GM21515 (cell line): ENCODE measurements at regions not wholly inside any gene's neighbourhood (a gene's known extent, or its start where the extent isn't known, plus 50 kb on each side); places are given as distances from the start of the nearest gene placed in this dataset.
"Not testable (repeated sequence)": the region's sequence is repeated elsewhere in the genome, so short reads cannot be mapped to it uniquely, and the experiment has no call there.

Source experiments
- ATAC-seq: cut with Tn5 transposase; IDR thresholded peaks from one replicate; pipeline ENCODE4 v1.9.1; 2021; ENCODE audit not compliant: unreplicated experiment

DNA sequence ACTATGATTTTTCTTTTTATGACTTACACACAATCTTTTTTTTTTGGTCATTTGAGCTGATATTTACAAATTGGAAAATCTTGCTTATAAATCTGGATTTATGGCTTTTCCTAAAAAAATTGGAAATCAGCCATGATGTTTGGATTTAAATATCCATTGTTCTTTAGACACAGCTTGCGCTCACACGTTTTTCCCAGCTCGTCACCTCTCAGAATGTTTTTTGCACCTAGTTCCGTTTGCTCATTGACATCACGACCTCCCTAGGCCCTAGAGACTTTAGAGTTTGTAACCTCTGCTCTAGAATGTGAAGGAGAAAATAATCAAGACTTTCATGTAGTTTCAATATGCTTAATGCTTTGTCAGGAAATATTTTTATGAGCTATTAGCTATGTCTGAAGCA lies 930.5 kb downstream of the TLE4 start:
- no peak for ATAC-seq

DNA sequence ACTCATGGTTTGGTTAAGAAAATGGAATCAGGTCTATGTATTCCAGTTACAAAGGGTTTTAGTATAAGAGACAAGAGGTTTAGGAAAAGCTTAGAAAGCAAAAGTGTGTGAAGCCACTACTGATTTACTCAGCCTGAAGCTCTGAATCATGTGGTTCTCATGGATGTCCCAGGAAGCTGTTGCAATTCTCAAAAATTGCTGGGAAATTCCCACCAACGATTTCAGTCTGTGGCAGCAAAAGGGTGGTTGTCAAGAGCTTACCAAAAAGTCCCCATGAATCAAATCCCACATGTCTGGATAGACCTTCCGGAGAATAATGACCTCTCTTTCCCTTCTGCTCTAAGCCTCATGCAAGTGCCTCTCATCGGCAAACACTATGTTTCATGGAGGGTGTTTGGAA lies 929.9 kb downstream of the TLE4 start:
- no peak for ATAC-seq

DNA sequence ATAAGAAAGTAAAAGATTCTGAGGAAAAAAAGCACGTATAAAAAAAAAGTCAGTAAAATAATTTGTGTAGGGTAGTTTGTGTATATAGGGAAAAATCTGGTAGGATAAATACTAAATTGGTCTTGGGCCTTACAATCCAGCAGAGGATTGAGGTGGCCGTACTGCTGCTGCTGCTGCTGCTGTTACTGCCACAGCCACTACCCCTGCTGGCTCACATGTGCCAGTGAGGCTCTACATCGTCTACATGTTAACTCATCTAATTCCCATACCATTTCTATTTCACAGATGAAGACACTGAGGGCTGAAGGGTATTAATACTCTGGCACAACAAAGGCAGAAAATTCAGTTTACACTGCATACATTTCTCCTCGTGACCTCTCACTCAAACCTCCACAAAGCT lies 928.5 kb downstream of the TLE4 start:
- no peak for ATAC-seq

DNA sequence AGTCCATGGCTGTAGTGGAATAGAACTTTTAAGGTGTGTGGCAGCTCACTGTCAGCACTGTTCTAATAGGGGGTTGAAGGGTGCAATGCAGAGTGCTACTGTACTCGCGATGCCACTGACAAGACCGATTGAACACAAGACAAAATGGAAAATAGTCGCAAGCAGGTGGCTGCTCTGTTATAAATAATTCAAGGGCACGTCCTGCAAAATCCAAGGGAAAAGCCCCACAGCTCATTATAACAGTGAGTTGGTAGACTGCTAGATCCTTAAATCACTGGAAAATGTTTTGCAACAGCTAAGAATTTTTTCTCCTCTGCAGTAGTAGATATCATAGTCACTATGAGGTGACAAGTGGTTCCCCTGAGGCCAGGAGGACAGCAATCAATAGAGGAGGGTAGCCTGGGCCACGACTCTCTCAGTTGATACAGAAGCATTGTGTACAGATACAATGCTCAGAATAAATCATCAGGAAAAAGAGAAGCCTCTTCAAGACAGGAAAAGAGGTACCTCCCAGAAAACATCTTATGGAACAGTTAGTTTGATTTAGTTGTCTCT lies 926.3 kb downstream of the TLE4 start:
- ATAC-seq = no peak

GRCh38 chr9:80496901-80497556 lies 925.3 kb downstream of the TLE4 start:
- ATAC-seq = no peak

DNA sequence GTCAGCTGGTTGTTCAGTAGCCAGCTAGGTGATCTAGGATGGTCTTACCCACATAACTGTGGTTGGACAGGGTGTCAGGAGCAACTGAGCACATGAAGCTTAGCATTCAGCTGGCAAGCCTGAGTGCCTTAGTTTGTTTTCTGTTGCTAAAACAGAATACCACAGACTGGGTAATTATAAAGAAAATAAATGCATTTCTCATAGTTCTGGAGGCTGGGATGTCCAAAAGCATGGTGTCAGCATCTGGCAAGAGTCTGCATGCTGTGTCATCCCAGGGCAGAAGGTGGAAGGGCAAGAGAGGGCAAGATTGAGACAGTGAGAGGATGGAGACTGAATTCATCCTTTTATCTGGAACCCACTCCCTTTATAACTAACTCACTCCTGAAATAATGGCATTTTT lies 921.5 kb downstream of the TLE4 start:
- ATAC-seq = no peak

DNA sequence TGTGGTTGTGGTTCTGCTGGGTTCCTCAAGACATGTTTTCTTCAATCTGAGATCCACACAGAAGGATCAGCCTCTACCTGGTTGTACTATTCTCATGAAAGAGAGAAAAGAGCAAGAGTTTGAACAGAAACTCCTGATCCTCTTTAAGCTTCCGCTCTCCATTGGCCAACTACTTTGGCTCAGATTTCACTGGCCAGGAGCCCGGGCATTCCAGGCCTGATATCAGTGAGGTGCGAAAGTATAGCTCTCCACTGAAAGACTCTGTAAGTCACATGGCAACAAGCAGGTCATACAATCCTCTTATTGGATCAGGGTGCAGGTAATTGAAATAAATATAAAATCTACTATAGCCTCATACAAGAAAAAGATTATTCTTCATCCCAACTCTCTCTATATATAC lies 920.5 kb downstream of the TLE4 start:
- no peak for ATAC-seq

DNA sequence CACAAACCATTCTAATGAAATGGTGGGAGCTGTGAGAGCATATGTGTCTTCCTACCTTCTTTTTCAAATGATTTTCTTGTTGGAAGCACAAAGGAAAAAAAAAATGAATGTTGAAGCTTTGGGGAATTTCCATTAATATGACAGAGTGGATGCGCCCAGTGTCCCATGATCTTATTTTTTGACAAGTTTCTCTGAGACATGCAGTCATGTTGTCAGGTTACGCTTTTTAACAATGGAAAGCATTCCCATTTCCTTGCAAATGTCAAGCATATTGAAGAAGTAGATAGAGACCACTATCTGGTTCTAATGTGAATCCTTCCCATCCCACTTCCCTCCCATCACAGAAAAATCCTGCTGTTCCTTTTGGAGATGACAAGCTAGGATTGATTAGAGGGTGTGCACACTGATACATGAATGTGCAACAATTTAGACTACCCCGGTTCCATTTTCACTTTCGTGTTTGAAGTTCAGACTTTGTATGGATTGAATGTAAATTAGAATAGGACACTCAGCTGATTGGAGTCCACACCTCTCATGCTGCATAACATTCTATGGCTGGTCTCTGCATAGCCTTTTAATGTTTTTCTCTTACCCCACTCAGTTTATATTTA lies 919.4 kb downstream of the TLE4 start:
- no peak for ATAC-seq

- ATAC-seq = no peak
These were observed 917.6 kb downstream of the TLE4 start for GRCh38 chr9:80489329-80489728.

DNA sequence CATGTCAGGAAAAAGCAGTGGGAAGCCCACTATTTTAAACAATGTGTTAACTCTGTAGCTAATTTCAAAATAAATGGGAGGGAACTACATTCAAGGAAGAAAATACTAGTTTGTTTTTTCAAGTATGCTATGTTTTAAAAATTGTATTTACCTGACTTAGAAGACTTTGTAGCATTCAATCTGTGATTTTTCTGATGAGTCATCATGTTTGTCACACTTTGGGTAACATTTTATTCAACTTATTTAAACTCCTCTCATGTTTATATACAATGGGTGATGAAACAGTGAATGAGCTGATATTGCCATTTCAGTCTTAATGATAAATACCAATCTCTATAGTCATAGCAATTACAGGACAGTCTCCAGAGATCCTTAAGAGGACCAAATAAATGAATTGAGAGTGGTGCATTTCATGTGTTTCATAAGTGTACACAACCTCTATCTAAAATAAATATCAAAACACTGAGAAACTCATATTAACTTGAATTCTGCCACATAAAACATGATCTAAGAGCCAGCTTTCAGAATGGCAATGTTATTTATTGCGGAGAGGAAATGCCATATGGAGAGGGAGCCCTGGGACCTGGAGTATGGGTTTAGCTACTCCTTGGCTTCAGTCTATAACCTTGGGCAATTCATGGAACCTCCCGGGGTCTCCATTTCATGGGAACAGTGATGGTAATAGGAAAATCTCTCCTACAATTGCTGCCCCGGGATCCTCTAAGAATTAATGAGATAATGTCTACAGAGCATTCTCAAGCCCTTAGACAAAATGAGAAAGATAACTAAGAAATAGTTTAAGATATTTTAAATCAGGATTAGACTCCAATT lies 913.9 kb downstream of the TLE4 start:
- no peak for ATAC-seq

GRCh38 chr9:80482251-80482650 lies 910.5 kb downstream of the TLE4 start:
- not testable (repeated sequence) for ATAC-seq

DNA sequence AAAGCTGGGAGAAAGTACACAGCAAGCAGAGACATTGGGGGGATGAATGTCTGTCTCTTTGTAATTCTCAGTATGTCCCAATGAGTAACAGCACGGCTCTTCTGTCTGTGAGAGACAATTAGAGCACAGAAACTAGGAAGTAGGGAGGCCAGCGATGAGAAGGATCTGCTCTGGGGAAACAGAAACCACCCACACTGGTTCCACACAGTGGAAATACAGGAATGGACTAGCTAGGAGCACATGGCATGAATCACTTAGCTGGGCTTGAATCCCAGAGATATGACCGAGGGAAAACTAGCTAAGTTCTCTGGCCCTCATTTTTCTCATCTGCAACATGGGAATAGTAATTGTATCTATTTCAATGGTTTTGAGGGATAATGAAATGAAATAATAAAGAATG lies 895.9 kb downstream of the TLE4 start:
- ATAC-seq = no peak

- ATAC-seq = no peak
These were observed 893.8 kb downstream of the TLE4 start for GRCh38 chr9:80465556-80465955.

- ATAC-seq = no peak
These were observed 877.7 kb downstream of the TLE4 start for GRCh38 chr9:80449513-80449912.

- no peak for ATAC-seq
These were observed 877.2 kb downstream of the TLE4 start for GRCh38 chr9:80448996-80449395.

DNA sequence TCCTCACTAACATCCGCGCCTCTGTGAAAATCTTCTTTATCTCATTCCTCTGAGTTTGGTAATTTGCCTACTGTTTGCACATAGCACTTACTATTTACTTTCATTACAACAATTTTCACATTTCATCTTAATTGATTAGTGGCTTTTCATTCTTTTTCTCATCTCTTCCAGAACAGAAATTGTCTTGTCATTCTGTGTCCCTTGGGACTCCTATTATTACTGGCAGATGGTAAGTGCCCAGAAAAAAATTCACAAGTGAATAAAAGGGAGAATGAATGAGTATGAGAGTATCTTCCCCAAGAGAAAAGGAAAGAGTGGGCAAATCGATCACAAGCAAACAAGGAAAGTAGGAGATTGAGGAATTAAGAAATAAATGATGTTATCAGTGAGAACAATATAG lies 876.1 kb downstream of the TLE4 start:
- no peak for ATAC-seq

GRCh38 chr9:80440724-80441123 lies 869.0 kb downstream of the TLE4 start:
- no peak for ATAC-seq

DNA sequence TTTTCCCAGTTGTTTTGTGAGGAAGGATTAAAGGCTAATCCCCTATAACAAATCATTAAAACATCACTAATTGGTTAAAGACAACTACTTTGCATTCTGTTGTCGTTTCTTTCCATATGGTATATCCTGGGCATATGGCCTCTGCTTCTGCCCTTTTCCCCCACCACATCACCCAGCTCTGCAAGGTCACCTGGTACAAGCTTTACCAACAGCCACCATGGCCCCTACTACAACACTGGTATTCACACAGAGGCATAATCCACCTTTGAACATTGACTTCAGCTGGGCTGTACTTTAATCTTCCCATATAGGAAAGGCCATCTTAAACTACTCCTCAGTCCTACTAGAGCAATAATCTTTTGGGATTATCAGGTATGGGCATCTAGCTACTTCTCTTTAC lies 866.1 kb downstream of the TLE4 start:
- no peak for ATAC-seq

- ATAC-seq = no peak
These were observed 865.4 kb downstream of the TLE4 start for GRCh38 chr9:80437091-80437640.

DNA sequence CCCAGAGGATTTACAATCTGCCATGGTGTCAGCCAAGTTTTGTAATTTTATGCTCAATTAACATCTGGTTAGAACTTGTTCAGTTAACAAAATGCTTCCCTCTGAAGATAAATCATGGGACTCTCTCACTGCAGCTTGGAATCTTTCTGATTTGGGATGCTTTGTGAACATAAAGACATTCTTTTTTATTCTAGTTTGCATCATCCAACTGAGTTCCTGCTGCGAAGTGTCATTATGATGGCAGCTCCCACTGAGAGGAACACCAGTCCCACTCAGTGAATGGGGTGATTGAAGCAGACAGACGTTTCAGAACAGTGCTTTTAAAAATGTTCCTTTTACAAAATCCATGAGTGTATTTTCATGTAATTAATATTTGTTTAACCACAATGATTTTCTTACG lies 863.8 kb downstream of the TLE4 start:
- ATAC-seq = no peak

- ATAC-seq = no peak
These were observed 855.2 kb downstream of the TLE4 start for GRCh38 chr9:80426992-80427391.
